Astrocyte (in vitro differentiated cells and primary cell): ENCODE measurements at regions not wholly inside any gene's neighbourhood (a gene's known extent, or its start where the extent isn't known, plus 50 kb on each side); places are given as distances from the start of the nearest gene placed in this dataset.

ENCODE experiments used
- CTCF ChIP-seq: IDR thresholded peaks from 2 replicates; pipeline ENCODE4 v1.5.1; 2011; ENCODE audit warnings: low read depth, mild to moderate bottlenecking, inconsistent platforms, low read length, moderate library complexity; ENCODE audit not compliant: insufficient read depth
- EZH2 ChIP-seq: IDR thresholded peaks from 2 replicates; pipeline ENCODE4 v1.6.1; 2012; ENCODE audit warnings: mild to moderate bottlenecking, low read length, inconsistent platforms; ENCODE audit not compliant: insufficient read depth

DNA sequence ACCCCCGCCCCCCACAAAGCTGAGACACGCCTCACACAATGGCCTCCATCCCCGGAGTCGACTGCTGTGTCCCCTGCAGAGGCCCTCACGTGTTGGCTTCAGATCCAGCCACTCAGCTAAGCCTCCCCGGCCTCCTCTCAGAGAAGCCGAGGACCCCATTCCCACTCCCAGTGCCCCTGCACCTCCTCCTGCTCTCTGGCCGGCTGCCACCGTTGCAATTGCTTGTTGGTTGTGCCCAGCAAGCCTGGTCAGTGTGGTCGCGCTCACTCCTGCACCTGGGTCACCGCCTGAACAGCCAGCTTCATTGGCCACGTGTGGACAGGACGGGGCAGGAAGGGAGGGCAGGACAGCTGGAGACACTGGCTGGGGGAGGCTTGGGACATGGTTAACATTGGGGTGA is 191.5 kb upstream of the SALL3 start:
- no peak for TF ChIP-seq CTCF
- no peak for TF ChIP-seq EZH2
